Skeletal muscle cell (primary cell): ENCODE measurements at regions not wholly inside any gene's neighbourhood (a gene's known extent, or its start where the extent isn't known, plus 50 kb on each side); places are given as distances from the start of the nearest gene placed in this dataset.

Experiments used
- DNase-seq: peaks from one replicate; pipeline ENCODE4 v3.0.0-alpha.2; 2010; ENCODE audit warnings: low read depth
- H3K4me3 ChIP-seq: 2 replicates; pipeline ENCODE4 v1.5.1; 2011; ENCODE audit warnings: low read depth, mild to moderate bottlenecking, control low read depth, low read length, moderate library complexity

DNA sequence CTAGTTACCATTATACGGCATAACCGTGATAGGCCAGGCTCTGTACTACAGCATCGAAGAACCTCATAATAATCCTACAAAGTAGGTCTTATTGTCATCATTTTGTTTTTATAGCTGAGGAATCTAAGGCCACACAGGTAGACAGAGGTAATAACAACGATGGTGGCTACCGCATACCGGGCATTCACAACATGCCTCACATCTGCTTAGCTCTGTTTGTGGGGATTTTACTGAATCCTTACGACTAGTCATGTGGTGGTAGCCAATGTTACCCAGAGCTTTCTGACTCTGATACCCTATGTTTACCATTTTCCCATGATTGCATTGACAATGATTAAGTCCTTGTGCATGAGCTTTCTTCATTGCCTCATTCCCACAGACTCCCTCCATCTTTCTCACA lies 269.4 kb downstream of the TCF7L2 start:
- no peak overlapping the region for H3K4me3 ChIP-seq
- no peak for DNase-seq

DNA sequence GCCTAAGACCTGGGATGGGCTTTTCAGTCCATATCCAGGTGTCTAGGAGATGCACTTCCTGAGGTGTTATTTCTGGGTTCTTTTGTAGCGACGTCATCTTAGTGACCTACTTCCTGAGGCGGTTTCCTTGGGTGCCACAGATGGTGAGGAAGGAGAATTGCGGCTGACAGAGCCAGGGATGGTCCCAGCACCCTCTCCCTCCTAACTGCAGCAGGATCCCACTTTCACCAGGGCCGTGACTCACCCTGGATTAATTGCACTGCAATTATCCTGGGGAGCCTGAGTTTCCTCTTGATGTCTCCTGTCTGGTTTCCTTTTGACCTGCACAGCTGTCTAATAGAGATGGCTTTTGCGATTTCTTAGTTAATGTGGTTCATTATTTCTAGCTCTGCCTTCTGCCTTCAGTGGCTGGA lies 271.7 kb downstream of the TCF7L2 start:
- no peak overlapping the region for H3K4me3 ChIP-seq
- no peak for DNase-seq

DNA sequence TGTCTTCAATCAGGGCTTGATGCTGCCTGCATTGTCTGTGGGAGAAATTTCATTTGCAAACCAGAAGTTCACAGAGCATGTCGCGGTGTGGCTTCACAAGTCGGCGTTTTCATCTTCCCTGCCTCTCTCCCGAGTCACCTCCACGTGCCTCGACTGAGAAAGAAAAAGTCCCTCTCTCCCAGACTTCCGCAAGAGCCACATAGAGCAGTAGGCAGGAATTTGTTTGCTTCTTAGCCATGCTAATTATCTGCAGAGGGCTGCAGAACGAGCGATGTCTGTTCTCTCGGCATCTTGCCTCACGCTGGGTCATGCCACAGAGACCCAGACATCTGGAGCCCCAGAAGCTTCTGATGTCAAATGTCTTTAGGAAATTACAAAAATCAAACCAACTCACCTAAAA lies 272.2 kb downstream of the TCF7L2 start:
- no peak for DNase-seq

DNA sequence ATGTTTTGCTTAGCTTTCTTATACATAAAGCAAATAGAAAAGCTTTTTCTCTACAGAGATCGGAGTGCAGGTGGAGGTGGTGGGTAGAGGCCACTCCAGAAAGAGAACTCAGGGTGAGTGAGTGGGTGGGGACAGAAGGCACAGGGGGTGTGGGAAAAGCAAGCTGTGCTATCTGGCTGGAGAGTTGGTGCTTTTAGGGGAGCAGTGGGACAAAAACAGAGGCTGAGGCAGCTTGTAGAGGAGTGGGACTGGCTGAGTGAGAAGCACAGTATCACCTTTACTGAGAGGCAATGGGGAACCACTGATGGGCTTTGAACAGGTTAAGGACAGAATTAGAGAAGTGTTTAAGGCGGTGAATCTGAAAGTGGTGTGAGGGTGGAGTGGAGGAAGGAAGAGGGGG lies 275.3 kb downstream of the TCF7L2 start:
- no peak overlapping the region for H3K4me3 ChIP-seq
- no peak for DNase-seq

More for the DNA sequence above, 272.2 kb downstream of the TCF7L2 start:
- no peak overlapping the region for H3K4me3 ChIP-seq

DNA sequence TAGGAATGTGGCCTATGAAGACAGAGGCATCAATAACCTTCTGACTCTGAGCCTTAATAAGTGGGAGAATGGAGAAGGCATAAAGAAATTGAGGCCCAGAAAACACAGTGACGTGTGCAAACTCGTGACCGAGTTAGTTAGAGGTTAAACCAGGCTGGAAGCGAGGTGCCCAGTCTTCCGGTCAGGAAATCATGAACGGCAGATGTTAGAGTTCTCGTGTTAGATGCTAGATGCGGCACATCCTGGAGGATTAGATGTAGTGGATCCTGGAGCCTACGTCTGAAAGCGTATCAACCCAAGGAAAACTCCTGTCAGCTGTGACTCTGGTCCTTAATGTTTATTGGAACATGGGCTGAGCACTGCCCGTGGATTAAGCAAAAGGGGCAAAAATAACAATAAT lies 275.9 kb downstream of the TCF7L2 start:
- H3K4me3 ChIP-seq = no peak overlapping the region
- DNase-seq = no peak

DNA sequence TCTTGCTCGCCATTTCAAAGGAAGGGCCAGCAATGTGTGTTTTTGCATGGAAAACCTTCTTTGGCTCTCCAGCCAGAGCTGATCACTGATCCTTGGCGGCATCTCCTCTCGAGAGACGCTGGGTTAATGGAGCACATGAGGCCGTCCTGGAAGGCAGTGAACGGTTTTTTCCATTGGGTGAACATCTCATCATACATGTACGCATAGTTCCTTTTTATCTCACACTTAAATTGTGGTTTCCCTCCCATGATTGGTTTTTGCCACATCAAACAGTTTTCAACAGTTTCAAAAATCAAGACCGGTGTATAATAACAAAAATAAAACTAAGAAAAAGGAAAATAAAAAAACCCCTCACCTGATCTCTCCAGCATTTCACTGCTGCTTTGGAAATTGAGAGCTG lies 276.4 kb downstream of the TCF7L2 start:
- no peak overlapping the region for H3K4me3 ChIP-seq
- no peak for DNase-seq

DNA sequence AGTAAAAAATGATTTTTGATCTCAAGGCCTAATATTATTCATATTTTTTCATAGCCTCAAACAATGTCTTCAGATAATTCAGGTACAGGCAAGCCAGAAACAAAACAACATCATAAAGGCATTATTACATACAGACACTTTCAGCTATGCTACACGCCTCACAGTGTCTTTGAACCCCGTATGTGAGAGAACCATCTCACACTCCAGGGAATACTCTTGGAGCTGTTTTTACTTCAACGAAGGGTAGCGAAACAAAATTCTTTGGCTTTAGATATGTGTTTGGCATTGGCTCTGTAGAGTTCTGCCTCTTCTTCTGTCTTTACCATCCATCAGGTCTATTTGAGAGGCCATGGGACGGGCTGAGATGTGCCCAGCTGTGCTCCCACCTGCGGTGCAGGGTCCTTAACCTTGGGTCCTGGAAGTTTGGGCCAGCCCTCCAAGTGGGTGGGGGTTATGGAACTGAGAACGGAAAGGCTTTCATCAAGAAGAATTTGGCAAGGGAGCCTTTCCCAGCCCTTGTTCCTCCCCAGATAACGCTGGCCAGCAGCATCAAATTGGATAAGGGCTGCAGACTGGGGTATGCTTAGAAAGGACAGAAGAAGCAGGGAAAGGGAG lies 276.9 kb downstream of the TCF7L2 start:
- H3K4me3 ChIP-seq = no peak overlapping the region
- DNase-seq = no peak

DNA sequence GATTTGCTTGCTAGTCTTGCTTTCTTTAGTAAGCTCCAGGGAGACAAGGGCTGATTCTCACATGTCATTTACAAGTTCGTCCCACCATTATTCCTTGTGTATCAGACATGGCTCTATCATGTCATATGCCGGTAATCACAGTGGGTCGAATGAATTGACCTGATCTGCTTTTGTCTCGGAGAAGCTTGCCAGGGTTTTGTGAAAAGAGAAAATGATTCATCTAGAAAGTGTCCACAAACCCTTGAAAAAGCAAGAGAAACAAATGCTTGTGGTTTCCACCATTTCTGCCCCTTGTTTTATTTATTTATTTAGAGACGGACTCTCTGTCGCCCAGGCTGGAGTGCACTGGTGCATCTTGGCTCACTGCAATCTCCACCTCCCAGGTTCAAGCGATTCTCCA lies 278.5 kb downstream of the TCF7L2 start:
- no peak overlapping the region for H3K4me3 ChIP-seq
- peak; percentile 13 for DNase-seq

DNA sequence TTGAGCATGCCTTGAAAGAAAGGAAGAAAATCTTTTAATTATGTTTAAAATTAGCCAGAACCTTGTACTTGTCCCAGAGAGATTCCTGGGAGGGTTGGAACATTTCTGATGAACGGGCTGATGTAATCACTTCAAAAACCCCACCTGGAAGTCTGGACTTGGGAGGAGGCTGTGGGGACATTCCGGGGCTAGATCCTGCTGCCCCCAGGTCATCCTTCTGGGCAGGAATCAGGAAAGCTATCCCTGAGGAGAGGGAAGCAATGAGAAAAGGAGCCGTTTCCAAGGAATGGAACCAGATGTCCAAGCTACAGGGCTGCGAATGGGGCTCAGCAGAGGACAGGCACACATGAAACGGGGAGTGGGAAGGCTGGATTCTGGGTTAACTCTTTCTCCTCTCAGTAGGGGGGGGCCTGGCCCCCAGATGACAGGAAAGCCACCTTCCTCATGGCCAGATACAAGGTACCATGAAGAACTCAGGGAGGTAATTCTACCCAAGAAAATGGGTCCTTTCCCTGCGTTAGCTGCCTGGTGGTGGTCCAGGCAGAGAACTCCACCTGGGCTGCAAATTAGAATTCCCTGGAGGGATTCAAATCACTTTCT lies 280.1 kb downstream of the TCF7L2 start:
- no peak overlapping the region for H3K4me3 ChIP-seq
- no peak for DNase-seq

DNA sequence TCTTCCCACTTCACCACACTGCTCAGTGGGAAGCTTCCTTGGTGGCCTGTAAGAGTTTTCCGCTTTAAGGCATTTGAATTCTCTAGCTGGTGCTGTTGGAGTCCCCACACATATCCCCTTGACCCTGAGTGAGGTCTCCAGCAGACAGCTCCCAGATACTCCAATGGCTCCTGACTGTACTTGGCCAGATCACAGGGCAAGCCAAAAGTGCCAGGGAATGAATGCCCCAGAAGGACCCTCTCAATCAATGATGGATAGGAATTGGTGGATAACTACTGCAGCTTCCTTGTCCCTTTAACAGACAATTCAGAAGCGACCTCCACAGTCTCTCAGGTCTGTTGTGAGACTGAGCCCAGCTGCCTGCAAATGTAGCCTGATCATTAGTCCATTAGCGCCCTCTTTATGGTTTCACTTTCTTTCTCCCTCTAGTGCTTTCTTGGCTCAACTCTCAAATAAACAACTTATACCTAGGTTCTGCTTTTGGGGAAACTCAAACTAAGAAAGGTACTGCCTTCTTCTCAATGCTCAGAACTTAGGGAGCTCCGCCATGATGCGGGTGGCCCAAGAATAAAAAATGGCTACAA lies 283.0 kb downstream of the TCF7L2 start:
- H3K4me3 ChIP-seq = no peak overlapping the region
- DNase-seq = no peak

DNA sequence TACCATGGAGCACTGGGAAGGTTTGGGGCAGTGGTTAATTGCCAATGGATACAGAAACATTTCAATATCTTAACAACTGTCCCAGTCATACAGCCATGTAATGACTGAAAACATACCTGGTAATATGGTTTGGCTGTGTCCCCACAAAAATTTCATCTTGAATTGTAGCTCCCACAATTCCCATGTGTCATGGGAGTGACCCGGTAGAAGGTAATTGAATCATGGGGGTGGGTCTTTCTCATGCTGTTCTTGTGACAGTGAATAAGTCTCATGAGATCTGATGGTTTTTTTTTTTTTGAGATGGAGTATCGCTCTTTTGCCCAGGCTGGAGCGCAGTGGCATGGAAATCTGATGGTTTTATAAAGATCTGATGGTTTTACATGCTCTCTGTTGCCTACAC lies 284.4 kb downstream of the TCF7L2 start:
- H3K4me3 ChIP-seq = no peak overlapping the region
- DNase-seq = no peak

DNA sequence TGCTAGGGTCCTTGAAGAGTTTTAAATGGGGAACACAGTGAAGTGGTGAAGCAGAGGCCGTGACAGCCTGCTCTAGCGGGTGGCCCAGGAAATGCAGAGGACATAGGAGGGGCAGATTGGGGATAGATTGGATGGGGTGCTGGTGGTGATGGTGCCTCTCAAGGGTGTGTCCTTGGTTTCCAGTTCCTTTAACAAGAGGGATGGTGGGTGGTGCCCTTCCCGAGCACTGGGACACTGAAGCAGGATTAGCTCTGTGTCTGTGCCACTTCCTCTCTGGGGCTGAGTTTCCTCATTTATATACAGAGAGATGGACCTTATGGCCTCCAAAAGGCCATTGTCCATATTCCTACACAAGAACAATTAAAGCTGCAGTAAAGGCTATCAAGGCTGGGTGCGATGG lies 285.5 kb downstream of the TCF7L2 start:
- no peak overlapping the region for H3K4me3 ChIP-seq
- no peak for DNase-seq

DNA sequence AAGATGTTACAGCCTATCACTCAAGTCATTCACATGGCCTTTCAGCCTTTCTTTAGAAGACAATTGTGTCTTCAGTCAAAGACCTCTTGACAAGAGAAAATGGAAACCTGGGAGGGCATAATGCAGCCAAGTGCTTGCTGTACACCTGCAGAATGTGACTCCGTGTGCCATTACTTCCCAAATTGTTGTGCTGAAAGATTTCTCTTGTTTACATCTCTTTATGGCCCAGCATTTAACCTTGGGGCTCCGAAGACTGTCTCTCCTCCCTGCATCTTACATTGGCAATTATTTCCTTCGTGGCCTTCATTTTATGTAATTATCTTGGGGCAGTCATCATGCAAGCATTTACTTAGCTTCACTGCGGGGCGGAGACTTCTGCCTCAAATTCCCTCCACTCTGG lies 287.0 kb downstream of the TCF7L2 start:
- no peak for DNase-seq
- H3K4me3 ChIP-seq = no peak overlapping the region

DNA sequence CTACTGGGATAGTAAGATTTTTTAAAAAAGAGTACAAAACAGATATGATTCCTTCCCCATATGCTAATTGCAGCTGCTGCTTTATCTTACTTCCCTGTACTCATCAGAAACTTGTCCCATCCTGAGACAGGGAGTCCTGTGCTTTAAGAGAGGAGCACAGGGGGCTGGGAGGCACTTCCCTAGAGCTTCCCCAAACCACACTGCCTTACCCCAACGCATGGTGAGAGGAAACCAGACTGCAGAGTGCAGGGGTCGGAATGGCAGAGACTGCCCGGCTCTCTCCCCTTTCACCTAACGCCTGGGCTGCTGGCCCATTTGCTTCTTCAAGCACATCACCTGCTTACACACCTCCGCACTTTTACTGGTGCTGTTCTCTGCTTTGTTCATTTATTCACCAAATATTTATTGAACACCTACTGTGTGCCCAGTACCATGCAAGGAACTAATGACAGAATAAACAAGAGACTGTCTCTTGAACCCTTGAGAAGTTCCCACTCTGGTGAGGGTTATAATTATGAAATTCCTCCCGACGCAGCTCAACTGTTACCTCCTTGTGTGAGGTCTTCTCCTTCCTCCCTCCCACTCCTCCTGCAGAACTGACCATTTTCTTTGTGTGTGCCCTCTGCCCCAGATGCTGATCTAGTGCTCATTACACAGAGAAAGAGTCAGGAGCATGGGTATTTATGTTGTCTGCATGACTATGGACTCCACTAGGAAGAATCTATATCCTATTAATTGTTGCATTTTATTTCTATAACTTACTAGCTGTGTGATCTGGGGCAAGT lies 289.7 kb downstream of the TCF7L2 start:
- DNase-seq = no peak
- H3K4me3 ChIP-seq = no peak overlapping the region

DNA sequence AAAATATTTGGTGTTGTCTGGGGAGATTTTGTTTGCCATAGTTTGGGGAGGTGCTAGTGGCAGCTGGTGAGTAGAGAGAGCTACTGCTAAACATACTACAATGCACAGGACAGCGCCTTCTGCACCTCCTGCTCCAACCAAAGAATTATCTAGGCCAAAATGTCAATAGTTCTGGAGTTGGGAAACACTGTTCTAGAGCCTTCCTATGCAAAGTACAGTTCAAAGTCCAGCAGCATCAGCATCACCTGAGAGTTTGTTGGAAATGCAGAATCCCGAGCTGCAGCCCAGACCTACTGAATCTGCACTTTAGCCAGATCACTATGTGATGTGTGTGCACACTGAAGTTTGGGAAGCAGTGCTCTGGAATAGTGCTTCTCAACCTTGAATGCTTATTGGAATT lies 290.7 kb downstream of the TCF7L2 start:
- H3K4me3 ChIP-seq = no peak overlapping the region
- no peak for DNase-seq

DNA sequence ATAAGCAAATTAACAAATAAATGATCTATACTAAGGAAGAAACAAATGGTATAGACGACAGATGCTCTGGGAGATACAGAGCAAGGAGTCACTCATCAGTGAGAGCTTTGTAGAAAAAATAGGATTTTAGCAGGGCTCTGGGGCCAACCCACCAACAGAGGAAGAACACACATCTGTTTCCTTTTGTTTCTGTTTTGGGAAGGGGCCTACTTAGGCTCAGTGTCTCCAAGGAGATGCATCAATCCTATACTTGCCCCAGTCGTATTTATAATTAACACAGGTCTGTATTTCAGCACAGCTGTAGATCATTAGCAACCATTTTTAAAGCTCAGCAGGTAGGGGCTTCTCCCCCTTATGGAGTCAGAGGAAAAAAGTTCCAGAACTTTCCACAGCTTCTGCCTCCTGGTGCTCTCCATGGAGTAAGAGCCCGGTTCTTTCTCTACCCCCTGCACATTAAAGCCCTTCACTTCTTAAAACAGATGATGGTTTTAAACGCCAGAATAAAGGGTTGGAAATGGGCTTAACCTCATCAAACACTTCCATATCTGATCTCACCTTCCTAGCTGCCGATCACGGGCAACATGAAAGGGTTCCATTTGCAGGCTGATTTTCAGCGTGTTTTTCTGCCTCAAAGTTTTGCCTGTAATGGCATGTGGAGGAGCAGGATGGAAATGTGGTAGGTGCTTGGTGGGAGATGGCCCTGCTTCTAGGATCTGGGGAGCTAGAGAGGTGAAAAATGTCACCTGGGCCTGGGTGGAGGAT lies 291.7 kb downstream of the TCF7L2 start:
- no peak for DNase-seq
- H3K4me3 ChIP-seq = no peak overlapping the region

DNA sequence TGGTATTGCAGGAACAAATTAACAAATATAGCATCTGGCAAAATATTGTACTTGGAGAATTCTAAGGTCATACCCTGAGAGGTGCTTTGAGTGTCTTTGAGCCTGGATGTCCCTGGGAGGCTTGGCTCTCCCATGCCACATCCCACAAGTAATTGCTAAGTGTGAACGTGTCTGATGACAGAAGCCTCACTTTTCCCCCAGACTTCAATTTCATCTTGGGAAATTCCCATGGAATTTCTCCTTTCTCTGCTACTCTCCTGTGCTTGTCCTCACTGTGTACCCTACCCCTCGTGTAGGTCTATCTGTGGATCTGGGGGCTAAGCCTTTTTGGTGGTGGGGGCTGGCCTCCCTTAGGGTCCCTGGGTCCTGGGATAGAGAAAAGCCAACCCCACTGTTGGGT lies 293.3 kb downstream of the TCF7L2 start:
- no peak overlapping the region for H3K4me3 ChIP-seq

DNA sequence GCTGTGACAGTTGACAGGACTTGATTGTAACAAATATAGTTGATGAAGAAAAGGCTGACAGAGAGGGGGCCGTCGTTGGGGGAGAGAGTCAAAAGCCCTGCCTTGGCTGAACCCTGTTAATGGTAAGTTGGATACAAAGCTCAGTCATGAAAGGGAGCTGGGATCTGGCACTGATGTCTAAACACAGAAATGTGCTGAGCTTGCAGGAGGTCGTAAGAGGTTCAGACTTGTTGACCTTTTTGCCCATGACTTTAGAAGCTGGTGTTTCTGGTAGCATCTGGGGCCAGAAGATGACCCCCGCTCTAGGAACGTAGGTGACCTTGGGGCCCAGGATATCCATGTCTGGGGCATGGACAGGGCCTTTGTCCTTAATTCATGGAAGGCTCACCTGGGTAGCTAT lies 294.7 kb downstream of the TCF7L2 start:
- no peak for DNase-seq
- H3K4me3 ChIP-seq = no peak overlapping the region

More for the DNA sequence above, 293.3 kb downstream of the TCF7L2 start:
- no peak for DNase-seq

DNA sequence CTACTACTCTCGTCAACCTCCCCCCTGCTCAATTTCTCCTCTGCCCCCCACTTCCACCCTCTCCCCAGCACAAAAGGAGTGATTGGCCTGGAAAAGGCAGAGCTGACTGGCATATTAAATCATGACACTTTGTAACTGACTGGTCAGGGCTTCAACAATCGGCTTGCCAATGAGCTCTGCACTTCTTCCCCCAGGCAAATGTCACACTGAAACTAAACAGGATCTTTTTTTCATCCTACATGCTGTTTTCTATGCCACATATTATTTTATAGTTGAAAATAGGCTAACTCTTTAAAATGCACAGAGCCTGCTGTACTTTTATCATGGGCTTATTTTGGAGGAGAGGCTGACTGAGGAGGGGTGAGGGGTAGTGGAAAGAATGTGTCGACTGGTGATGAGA lies 295.2 kb downstream of the TCF7L2 start:
- DNase-seq = no peak
- H3K4me3 ChIP-seq = no peak overlapping the region

DNA sequence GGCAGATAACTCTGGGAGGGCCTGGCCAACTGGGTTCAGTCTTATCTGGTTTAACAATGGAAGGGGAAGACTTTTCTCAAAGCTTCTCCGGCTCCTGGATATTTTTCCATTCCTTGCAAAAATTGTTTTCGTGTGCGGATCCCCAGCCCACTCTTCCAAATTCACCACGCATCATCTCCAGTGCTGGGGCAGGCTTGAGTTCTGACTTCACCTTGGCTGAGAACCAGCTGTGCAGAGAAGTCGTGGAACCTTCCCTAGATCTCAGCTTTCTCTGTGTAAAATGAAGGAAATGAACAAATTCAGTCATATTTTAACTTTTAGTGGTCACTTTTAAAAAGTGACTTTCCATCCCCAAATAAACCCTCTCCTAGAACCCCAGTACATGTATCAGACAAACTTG lies 297.0 kb downstream of the TCF7L2 start:
- no peak for DNase-seq
- H3K4me3 ChIP-seq = no peak overlapping the region
